ENCODE measurements at regions not wholly inside any gene's neighbourhood (a gene's known extent, or its start where the extent isn't known, plus 50 kb on each side); places are given as distances from the start of the nearest gene placed in this dataset.

GRCh38 chr5:124551939-124552279 lies 194.5 kb downstream of the ZNF608 start:
- TF ChIP-seq ZNF623 (tag by site-specific recombination; IDR thresholded peaks at IDR 0.05) (no peak), TRIM28 (IDR thresholded peaks at IDR 0.05; ENCODE audit: borderline replicate concordance, low read length) (no peak), YY1 (tag by site-specific recombination; IDR thresholded peaks at IDR 0.05) (no peak), ZNF148 (tag by site-specific recombination; IDR thresholded peaks at IDR 0.05; ENCODE audit: borderline replicate concordance) (no peak), RBAK (tag by site-specific recombination; IDR thresholded peaks at IDR 0.05) (no peak), ZNF394 (tag by site-specific recombination; IDR thresholded peaks at IDR 0.05; ENCODE audit: borderline replicate concordance) (no peak), MYNN (tag by site-specific recombination; IDR thresholded peaks at IDR 0.05; ENCODE audit: borderline replicate concordance) (no peak), ZNF274 (IDR thresholded peaks at IDR 0.05; ENCODE audit: low read length) (no peak), ZNF274 (tag by site-specific recombination; IDR thresholded peaks at IDR 0.05; ENCODE audit: borderline replicate concordance) (no peak), ZNF398 (tag by site-specific recombination; IDR thresholded peaks at IDR 0.05) (no peak), EGR2 (tag by site-specific recombination; IDR thresholded peaks at IDR 0.05; ENCODE audit: low read depth) (no peak), ZNF335 (tag by site-specific recombination; conservative IDR thresholded peaks at IDR 0.05) (no peak)
- TF ChIP-seq, protein P1, sequence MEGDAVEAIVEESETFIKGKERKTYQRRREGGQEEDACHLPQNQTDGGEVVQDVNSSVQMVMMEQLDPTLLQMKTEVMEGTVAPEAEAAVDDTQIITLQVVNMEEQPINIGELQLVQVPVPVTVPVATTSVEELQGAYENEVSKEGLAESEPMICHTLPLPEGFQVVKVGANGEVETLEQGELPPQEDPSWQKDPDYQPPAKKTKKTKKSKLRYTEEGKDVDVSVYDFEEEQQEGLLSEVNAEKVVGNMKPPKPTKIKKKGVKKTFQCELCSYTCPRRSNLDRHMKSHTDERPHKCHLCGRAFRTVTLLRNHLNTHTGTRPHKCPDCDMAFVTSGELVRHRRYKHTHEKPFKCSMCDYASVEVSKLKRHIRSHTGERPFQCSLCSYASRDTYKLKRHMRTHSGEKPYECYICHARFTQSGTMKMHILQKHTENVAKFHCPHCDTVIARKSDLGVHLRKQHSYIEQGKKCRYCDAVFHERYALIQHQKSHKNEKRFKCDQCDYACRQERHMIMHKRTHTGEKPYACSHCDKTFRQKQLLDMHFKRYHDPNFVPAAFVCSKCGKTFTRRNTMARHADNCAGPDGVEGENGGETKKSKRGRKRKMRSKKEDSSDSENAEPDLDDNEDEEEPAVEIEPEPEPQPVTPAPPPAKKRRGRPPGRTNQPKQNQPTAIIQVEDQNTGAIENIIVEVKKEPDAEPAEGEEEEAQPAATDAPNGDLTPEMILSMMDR (tag by site-specific recombination; IDR thresholded peaks at IDR 0.05): no peak
- TF ChIP-seq, protein P2, sequence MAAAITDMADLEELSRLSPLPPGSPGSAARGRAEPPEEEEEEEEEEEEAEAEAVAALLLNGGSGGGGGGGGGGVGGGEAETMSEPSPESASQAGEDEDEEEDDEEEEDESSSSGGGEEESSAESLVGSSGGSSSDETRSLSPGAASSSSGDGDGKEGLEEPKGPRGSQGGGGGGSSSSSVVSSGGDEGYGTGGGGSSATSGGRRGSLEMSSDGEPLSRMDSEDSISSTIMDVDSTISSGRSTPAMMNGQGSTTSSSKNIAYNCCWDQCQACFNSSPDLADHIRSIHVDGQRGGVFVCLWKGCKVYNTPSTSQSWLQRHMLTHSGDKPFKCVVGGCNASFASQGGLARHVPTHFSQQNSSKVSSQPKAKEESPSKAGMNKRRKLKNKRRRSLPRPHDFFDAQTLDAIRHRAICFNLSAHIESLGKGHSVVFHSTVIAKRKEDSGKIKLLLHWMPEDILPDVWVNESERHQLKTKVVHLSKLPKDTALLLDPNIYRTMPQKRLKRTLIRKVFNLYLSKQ (tag by site-specific recombination; IDR thresholded peaks at IDR 0.05; ENCODE audit: borderline replicate concordance): no peak

All from HEK293 (cell line).